ENCODE measurements at regions not wholly inside any gene's neighbourhood (a gene's known extent, or its start where the extent isn't known, plus 50 kb on each side); places are given as distances from the start of the nearest gene placed in this dataset.

DNA sequence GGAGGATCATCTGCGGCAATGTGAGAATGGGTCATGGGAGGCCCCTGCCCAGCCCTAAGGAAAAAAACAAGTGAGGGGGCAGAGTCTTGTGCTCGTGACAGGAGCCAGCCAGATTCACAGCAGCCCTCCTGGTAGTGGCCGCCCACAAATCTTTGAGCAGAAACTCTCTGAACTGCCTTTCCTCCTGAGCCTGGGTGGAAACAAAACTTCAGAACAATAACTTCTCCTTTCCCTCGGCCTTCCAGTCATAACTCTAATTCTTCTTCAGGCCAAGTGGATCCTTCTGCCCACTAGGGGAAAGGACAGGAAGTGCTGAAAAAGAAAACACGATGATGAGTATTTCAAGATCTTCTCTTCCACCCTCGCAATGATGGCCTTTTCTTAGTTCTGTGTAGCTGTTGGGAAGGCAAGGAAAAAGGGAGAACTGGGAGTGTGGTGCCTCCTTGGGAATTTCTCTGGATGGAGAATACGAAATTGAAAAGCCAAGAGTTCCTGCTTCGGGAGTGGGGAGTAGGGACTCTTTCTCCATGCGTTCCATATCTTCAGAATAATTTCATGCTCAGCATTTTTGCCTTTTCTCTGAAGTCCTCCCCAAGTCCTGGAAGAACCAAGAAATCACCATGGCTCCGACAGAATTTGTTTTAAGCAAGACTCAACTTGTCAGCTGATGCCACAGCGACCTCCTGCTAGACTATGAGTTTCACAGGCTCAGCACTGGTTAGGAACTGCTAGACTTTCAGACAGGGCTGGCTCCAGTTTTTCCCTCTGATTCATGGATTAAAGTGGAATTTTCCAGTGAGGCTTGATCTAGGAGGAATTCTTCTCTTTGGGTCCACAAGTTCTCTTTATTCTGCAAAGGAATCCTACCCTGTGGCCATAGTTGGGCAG lies 188.9 kb downstream of the CAND1 start:
- TF ChIP-seq POLR2AphosphoS5 (IDR thresholded peaks at IDR 0.05; ENCODE audit: borderline replicate concordance, low read depth, low read length) (no peak), EZH2 (IDR thresholded peaks at IDR 0.05) (no peak)

Data from SK-N-MC (cell line).